Trophoblast cell (in vitro differentiated cells and primary cell): ENCODE measurements at regions not wholly inside any gene's neighbourhood (a gene's known extent, or its start where the extent isn't known, plus 50 kb on each side); places are given as distances from the start of the nearest gene placed in this dataset.
"Not testable (repeated sequence)": the region's sequence is repeated elsewhere in the genome, so short reads cannot be mapped to it uniquely, and the experiment has no call there.

Experiments used
- DNase-seq, 2 donors: peaks; one replicate each; pipeline ENCODE4 v3.0.0-alpha.2; 2016
- H2AFZ ChIP-seq: 2 replicates; pipeline ENCODE4 v1.6.1; 2013; ENCODE audit warnings: low read length, moderate library complexity, mild to moderate bottlenecking; ENCODE audit not compliant: insufficient read depth, poor library complexity
- H2AK5ac ChIP-seq: 2 replicates; pipeline ENCODE4 v1.6.1; 2013; ENCODE audit warnings: mild to moderate bottlenecking, low read length
- H2BK120ac ChIP-seq: 2 replicates; pipeline ENCODE4 v1.6.1; 2013; ENCODE audit warnings: low read length, mild to moderate bottlenecking, moderate library complexity; ENCODE audit not compliant: insufficient read depth, poor library complexity
- H2BK12ac ChIP-seq: 2 replicates; pipeline ENCODE4 v1.6.1; 2013; ENCODE audit warnings: mild to moderate bottlenecking, low read length, moderate library complexity
- H2BK5ac ChIP-seq: 2 replicates; pipeline ENCODE4 v1.6.1; 2013; ENCODE audit warnings: low read length, low read depth, moderate library complexity, mild to moderate bottlenecking; ENCODE audit not compliant: poor library complexity
- H3K14ac ChIP-seq: 2 replicates; pipeline ENCODE4 v1.6.1; 2013; ENCODE audit warnings: mild to moderate bottlenecking, low read length
- H3K18ac ChIP-seq: 2 replicates; pipeline ENCODE4 v1.6.1; 2013; ENCODE audit warnings: mild to moderate bottlenecking, low read length
- H3K23ac ChIP-seq: 2 replicates; pipeline ENCODE4 v1.6.1; 2013; ENCODE audit warnings: low read length
- H3K27ac ChIP-seq: 2 replicates; pipeline ENCODE4 v1.5.1; 2013; ENCODE audit warnings: low read depth, mild to moderate bottlenecking, inconsistent platforms, low read length, moderate library complexity
- H3K27me3 ChIP-seq: 2 replicates; pipeline ENCODE4 v1.6.1; 2013; ENCODE audit warnings: inconsistent platforms, mild to moderate bottlenecking, low read length, moderate library complexity; ENCODE audit not compliant: insufficient read depth
- H3K36me3 ChIP-seq, 2 experiments: 1 replicate in 1 of 2; 2 replicates in 1 of 2; pipeline ENCODE4 v1.6.1; 2013; ENCODE audit warnings: low read length in 2 of 2, mild to moderate bottlenecking in 2 of 2, moderate library complexity in 1 of 2; ENCODE audit not compliant: insufficient read depth in 2 of 2, control insufficient read depth in 1 of 2
- H3K4ac ChIP-seq: 2 replicates; pipeline ENCODE4 v1.6.1; 2013; ENCODE audit warnings: low read depth, mild to moderate bottlenecking, low read length, moderate library complexity
- H3K4me1 ChIP-seq, 2 experiments: 1 replicate in 1 of 2; 2 replicates in 1 of 2; pipeline ENCODE4 v1.6.1; 2013; ENCODE audit warnings: low read length in 2 of 2, mild to moderate bottlenecking in 2 of 2, moderate library complexity in 1 of 2; ENCODE audit not compliant: insufficient read depth in 2 of 2, control insufficient read depth in 1 of 2
- H3K4me2 ChIP-seq: 2 replicates; pipeline ENCODE4 v1.6.1; 2013; ENCODE audit warnings: inconsistent platforms, mild to moderate bottlenecking, low read length, moderate library complexity
- H3K4me3 ChIP-seq: 2 replicates; pipeline ENCODE4 v1.5.1; 2013; ENCODE audit warnings: mild to moderate bottlenecking, low read depth, low read length, inconsistent platforms
- H3K79me1 ChIP-seq: one replicate; pipeline ENCODE4 v1.6.1; 2013; ENCODE audit warnings: low read length
- H3K79me2 ChIP-seq: 2 replicates; pipeline ENCODE4 v1.6.1; 2013; ENCODE audit warnings: low read length, mild to moderate bottlenecking; ENCODE audit not compliant: control insufficient read depth, insufficient read depth, poor library complexity
- H3K9ac ChIP-seq: 2 replicates; pipeline ENCODE4 v1.6.1; 2013; ENCODE audit warnings: mild to moderate bottlenecking, low read length
- H3K9me3 ChIP-seq: 2 replicates; pipeline ENCODE4 v1.6.1; 2013; ENCODE audit warnings: low read depth, mild to moderate bottlenecking, control low read depth, inconsistent platforms, low read length; ENCODE audit not compliant: insufficient read depth
- H4K12ac ChIP-seq: 2 replicates; pipeline ENCODE4 v1.6.1; 2013; ENCODE audit warnings: low read depth, mild to moderate bottlenecking, low read length, moderate library complexity
- H4K8ac ChIP-seq: 2 replicates; pipeline ENCODE4 v1.6.1; 2013; ENCODE audit warnings: low read depth, mild to moderate bottlenecking, low read length, moderate library complexity
- H4K91ac ChIP-seq: one replicate; pipeline ENCODE4 v1.6.1; 2013; ENCODE audit warnings: low read depth, mild to moderate bottlenecking, low read length, moderate library complexity
- WGBS: extraction: QIAGEN DNeasy Blood & Tissue Kit; methylation state at CpG from one replicate; pipeline ENCODE4 v1.1.7; 2013; ENCODE audit warnings: missing lambda C conversion rate; ENCODE audit not compliant: insufficient read length, insufficient coverage; ENCODE audit errors: extremely low coverage; 5-methylcytosine and 5-hydroxymethylcytosine counted together

GRCh38 chr3:197449181-197449580 lies 106.6 kb downstream of the BDH1 start:
- DNase-seq, H3K4me2 ChIP-seq, H3K14ac ChIP-seq, H3K36me3 ChIP-seq, H2BK120ac ChIP-seq, H2BK5ac ChIP-seq, H4K12ac ChIP-seq, H3K9ac ChIP-seq, H3K18ac ChIP-seq, H4K8ac ChIP-seq, H3K4me3 ChIP-seq, H2AK5ac ChIP-seq, H3K79me2 ChIP-seq, H2AFZ ChIP-seq, H3K27ac ChIP-seq, H3K79me1 ChIP-seq, H3K27me3 ChIP-seq, H3K9me3 ChIP-seq, H3K23ac ChIP-seq, H3K4me1 ChIP-seq, H3K4ac ChIP-seq, H4K91ac ChIP-seq, H2BK12ac ChIP-seq: not testable (repeated sequence)
- no CpG with 5 or more reads among the region's 3 CpGs for WGBS

GRCh38 chr3:197447781-197448180 lies 108.0 kb downstream of the BDH1 start:
- H4K12ac ChIP-seq, H3K4me3 ChIP-seq, H3K14ac ChIP-seq, H2AK5ac ChIP-seq, H4K8ac ChIP-seq, H3K4me1 ChIP-seq, H2BK12ac ChIP-seq, H2BK120ac ChIP-seq, H3K18ac ChIP-seq, H3K79me2 ChIP-seq, H2BK5ac ChIP-seq, H3K4ac ChIP-seq, H3K27me3 ChIP-seq, H3K9ac ChIP-seq, H3K23ac ChIP-seq, H3K4me2 ChIP-seq, H3K9me3 ChIP-seq, H4K91ac ChIP-seq, H3K36me3 ChIP-seq, H2AFZ ChIP-seq, H3K27ac ChIP-seq, DNase-seq, H3K79me1 ChIP-seq: not testable (repeated sequence)
- no CpG with 5 or more reads among the region's 6 CpGs for WGBS

- no peaks in the 10 kb centered on the region for H3K79me1 ChIP-seq
- H3K36me3 ChIP-seq: no peaks in the 10 kb centered on the region
- no peaks in the 10 kb centered on the region for H3K9me3 ChIP-seq
- H4K12ac ChIP-seq: no peak overlapping the region
- no peak overlapping the region for H2BK5ac ChIP-seq
- no peak overlapping the region for H4K91ac ChIP-seq
- H3K18ac ChIP-seq: no peak overlapping the region
- H3K4me2 ChIP-seq: no peak overlapping the region
- no peak overlapping the region for H2AFZ ChIP-seq
- H3K79me2 ChIP-seq: no peaks in the 10 kb centered on the region
- H3K23ac ChIP-seq: no peak overlapping the region
- H2BK120ac ChIP-seq: no peak overlapping the region
- peaks cover 3% of the 10 kb centered on the region for H3K27me3 ChIP-seq
- H2BK12ac ChIP-seq: no peak overlapping the region
- H3K9ac ChIP-seq: no peak overlapping the region
- no peak overlapping the region for H3K4ac ChIP-seq
- H3K14ac ChIP-seq: no peak overlapping the region
- no CpG with 5 or more reads among the region's 7 CpGs for WGBS
- no peak overlapping the region for H4K8ac ChIP-seq
- no peak overlapping the region for H3K27ac ChIP-seq
- no peak overlapping the region for H2AK5ac ChIP-seq
- no peak overlapping the region for H3K4me3 ChIP-seq
- DNase-seq: no peak
- H3K4me1 ChIP-seq: no peaks in the 10 kb centered on the region
These were observed 108.7 kb downstream of the BDH1 start for GRCh38 chr3:197447057-197447456.

GRCh38 chr3:197446700-197447056 lies 109.1 kb downstream of the BDH1 start:
- Histone ChIP-seq H2BK120ac (no peak overlapping the region), H4K12ac (no peak overlapping the region), H3K4me1 (no peaks in the 10 kb centered on the region), H3K27me3 (peaks cover 3% of the 10 kb centered on the region), H3K4me3 (no peak overlapping the region), H3K4me2 (no peak overlapping the region), H3K79me2 (no peaks in the 10 kb centered on the region), H3K23ac (no peak overlapping the region), H4K91ac (no peak overlapping the region), H3K18ac (no peak overlapping the region), H3K9ac (no peak overlapping the region), H3K79me1 (no peaks in the 10 kb centered on the region), H2BK5ac (no peak overlapping the region), H3K36me3 (no peaks in the 10 kb centered on the region), H3K9me3 (no peaks in the 10 kb centered on the region), H2AK5ac (no peak overlapping the region), H2AFZ (no peak overlapping the region), H4K8ac (no peak overlapping the region), H3K27ac (no peak overlapping the region), H3K14ac (no peak overlapping the region), H3K4ac (no peak overlapping the region), H2BK12ac (no peak overlapping the region)
- no CpG with 5 or more reads among the region's 9 CpGs for WGBS
- DNase-seq: no peak
